GM10266 (cell line): ENCODE measurements at regions not wholly inside any gene's neighbourhood (a gene's known extent, or its start where the extent isn't known, plus 50 kb on each side); places are given as distances from the start of the nearest gene placed in this dataset.

ENCODE experiments used
- DNase-seq: peaks from one replicate; pipeline ENCODE4 v3.0.0; 2012; ENCODE audit errors: extremely low spot score
- TF ChIP-seq, protein P1 (sequence below): IDR thresholded peaks from 2 replicates; pipeline ENCODE4 v1.5.1; 2012; ENCODE audit warnings: mild to moderate bottlenecking, low read depth; ENCODE audit not compliant: control insufficient read depth, insufficient read depth; ENCODE audit errors: missing control alignments

- DNase-seq, result no peak
- TF ChIP-seq, protein P1, sequence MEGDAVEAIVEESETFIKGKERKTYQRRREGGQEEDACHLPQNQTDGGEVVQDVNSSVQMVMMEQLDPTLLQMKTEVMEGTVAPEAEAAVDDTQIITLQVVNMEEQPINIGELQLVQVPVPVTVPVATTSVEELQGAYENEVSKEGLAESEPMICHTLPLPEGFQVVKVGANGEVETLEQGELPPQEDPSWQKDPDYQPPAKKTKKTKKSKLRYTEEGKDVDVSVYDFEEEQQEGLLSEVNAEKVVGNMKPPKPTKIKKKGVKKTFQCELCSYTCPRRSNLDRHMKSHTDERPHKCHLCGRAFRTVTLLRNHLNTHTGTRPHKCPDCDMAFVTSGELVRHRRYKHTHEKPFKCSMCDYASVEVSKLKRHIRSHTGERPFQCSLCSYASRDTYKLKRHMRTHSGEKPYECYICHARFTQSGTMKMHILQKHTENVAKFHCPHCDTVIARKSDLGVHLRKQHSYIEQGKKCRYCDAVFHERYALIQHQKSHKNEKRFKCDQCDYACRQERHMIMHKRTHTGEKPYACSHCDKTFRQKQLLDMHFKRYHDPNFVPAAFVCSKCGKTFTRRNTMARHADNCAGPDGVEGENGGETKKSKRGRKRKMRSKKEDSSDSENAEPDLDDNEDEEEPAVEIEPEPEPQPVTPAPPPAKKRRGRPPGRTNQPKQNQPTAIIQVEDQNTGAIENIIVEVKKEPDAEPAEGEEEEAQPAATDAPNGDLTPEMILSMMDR, result no peak
Observed at GRCh38 chr20:10792291-10792690, 118.5 kb upstream of the JAG1 start.

DNA sequence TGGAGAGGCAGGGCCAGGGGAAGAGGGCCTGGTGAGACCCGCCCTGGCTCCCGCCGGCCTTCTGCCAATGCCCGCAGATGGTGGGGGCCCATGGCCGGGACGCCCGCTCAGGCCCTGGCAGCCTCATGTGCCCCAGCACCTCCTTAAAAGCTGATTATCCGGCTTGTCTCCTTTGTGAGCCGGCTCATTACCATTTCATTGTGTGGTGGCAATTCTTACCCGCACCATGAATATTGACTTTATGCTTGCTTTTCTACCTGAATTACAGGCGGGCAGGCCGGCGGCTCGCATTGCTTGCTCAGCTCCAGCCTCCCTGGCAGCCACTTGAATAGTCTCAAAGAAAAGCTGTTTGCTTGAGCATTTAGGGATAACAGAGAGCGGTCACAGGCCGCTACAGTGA lies 120.0 kb upstream of the JAG1 start:
- DNase-seq, result no peak
- TF ChIP-seq, protein P1, result no peak

GRCh38 chr20:10794765-10795164 lies 121.0 kb upstream of the JAG1 start:
- TF ChIP-seq, protein P1, result no peak
- no peak for DNase-seq

DNA sequence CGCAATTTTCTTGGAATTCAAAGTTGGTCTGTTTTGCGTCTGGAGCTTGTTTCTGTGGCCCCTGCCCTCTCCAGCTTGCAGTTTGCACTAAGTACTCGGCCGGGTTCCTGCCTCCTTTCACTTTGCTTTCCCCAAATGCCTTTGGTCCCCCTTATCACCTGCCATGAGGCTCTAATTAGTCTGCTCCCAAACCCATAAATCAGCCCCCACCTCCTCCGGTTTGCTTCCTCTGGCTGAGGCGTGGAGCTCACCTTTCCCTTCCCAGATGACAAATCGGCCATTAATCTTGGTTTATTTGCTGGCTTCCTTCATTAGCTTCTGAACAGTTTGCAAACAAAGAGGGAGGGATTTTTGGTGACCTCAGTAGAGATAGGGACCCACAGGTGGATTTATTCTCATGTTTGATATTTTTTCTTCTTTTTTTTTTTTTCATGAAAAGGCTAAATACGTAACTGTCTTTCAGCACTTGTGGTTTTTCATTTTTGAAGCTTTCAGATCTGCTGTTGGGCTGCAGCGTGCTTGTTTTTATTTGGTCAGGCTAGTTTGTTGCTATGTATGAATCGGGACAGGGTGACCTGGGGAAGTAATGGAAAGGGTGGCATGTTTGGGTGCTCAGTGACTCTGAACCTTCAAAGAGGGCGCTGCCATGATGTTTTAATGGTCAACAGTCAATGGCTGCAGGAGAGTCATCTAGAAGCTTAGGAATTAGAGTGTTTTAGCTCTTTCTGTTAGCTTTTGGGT lies 121.7 kb upstream of the JAG1 start:
- no peak for DNase-seq
- TF ChIP-seq, protein P1, result no peak

DNA sequence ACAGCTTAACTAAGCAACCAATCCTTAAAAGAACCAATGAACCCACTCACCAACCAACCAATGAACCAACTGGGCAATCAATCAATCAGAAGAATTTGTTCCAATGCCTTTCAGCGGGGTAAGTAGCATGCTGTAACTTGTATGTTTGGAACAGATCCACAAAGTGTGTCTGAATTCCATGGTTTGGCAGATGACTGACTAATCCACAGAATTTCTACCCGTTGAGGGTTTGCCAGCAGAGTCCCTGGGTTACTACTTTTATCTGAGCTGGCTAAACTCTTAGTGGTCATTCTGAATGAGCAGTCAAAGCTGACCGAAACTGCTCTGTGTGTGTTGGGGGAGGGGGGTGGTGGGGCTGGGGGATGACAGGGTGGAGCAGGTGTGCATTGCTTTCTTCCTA lies 125.0 kb upstream of the JAG1 start:
- TF ChIP-seq, protein P1, result no peak
- DNase-seq, result no peak

- DNase-seq, result no peak
- TF ChIP-seq, protein P1, result no peak
Observed at GRCh38 chr20:10799735-10800134, 125.9 kb upstream of the JAG1 start.

DNA sequence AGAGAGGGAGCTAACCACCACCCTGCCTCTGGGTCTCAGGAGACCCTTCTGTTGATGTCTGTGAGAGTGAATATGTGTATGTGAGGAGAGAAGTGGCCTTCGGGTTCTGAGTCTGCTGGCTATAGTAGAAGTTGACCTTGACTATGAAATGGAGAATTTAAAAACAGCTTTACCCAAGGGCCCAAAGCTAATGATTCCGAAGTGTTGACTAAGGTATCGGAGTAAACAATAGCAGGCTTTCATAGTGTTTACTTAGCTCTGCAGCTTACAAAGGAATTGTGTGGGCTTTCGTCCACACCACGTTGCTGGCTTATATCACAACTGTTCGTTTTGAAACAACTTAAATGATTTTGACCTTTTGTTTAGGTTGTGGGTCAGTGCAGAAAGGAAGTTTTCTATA lies 126.5 kb upstream of the JAG1 start:
- no peak for DNase-seq
- TF ChIP-seq, protein P1, result no peak
